Stimulated activated CD8-positive, alpha-beta memory T cell treated with anti-CD3 and anti-CD28 coated beads, Interleukin-4, amount 100 ng/mL, for 4 hours (primary cell): ENCODE measurements at regions not wholly inside any gene's neighbourhood (a gene's known extent, or its start where the extent isn't known, plus 50 kb on each side); places are given as distances from the start of the nearest gene placed in this dataset.

Experiments used
- DNase-seq, 2 donors: peaks; one replicate each; pipeline ENCODE4 v3.0.0-alpha.2; 2020; ENCODE audit warnings: low read depth in 2 of 2, low spot score in 1 of 2

GRCh38 chr4:123496421-123496820 lies 99.8 kb downstream of the SPRY1 start:
- no peak for DNase-seq

- no peak for DNase-seq
Measured at GRCh38 chr4:123497340-123497739, 100.7 kb downstream of the SPRY1 start.

- DNase-seq = no peak
Measured at GRCh38 chr4:123501733-123502132, 105.1 kb downstream of the SPRY1 start.

GRCh38 chr4:123503698-123504363 lies 107.2 kb downstream of the SPRY1 start:
- DNase-seq = no peak

- DNase-seq = no peak
Measured at GRCh38 chr4:123505095-123506010, 108.8 kb downstream of the SPRY1 start.

- DNase-seq = no peak
Measured at GRCh38 chr4:123506011-123506695, 109.6 kb downstream of the SPRY1 start.

GRCh38 chr4:123507376-123507775 lies 110.8 kb downstream of the SPRY1 start:
- no peak for DNase-seq

GRCh38 chr4:123510221-123510620 lies 113.6 kb downstream of the SPRY1 start:
- DNase-seq = no peak

- DNase-seq = no peak
Measured at GRCh38 chr4:123510659-123511058, 114.1 kb downstream of the SPRY1 start.

- no peak for DNase-seq
Measured at GRCh38 chr4:123516576-123516975, 120.0 kb downstream of the SPRY1 start.

- DNase-seq = no peak
Measured at GRCh38 chr4:123517176-123517575, 120.6 kb downstream of the SPRY1 start.

- no peak for DNase-seq
Measured at GRCh38 chr4:123517971-123518370, 121.4 kb downstream of the SPRY1 start.

GRCh38 chr4:123520325-123520724 lies 123.7 kb downstream of the SPRY1 start:
- DNase-seq = no peak

- no peak for DNase-seq
Measured at GRCh38 chr4:123522081-123522480, 125.5 kb downstream of the SPRY1 start.

- no peak for DNase-seq
Measured at GRCh38 chr4:123522646-123523045, 126.1 kb downstream of the SPRY1 start.

GRCh38 chr4:123524958-123525628 lies 128.5 kb downstream of the SPRY1 start:
- no peak for DNase-seq

- DNase-seq = no peak
Measured at GRCh38 chr4:123526511-123526910, 129.9 kb downstream of the SPRY1 start.

- DNase-seq = no peak
Measured at GRCh38 chr4:123528501-123529277, 132.1 kb downstream of the SPRY1 start.

- DNase-seq = no peak
Measured at GRCh38 chr4:123529278-123529568, 132.6 kb downstream of the SPRY1 start.

- DNase-seq = no peak
Measured at GRCh38 chr4:123530357-123530756, 133.8 kb downstream of the SPRY1 start.
